ENCODE measurements at regions not wholly inside any gene's neighbourhood (a gene's known extent, or its start where the extent isn't known, plus 50 kb on each side); places are given as distances from the start of the nearest gene placed in this dataset.
"Not testable (repeated sequence)": the region's sequence is repeated elsewhere in the genome, so short reads cannot be mapped to it uniquely, and the experiment has no call there.

GRCh38 chr12:108423486-108423885 lies 84.4 kb upstream of the CMKLR1 start:
- no peak for DNase-seq (ENCODE audit: low spot score)

- not testable (repeated sequence) for DNase-seq (ENCODE audit: low spot score)
These were observed 82.0 kb upstream of the CMKLR1 start for GRCh38 chr12:108421082-108421481.

GRCh38 chr12:108420421-108420820 lies 81.3 kb upstream of the CMKLR1 start:
- not testable (repeated sequence) for DNase-seq (ENCODE audit: low spot score)

- DNase-seq (ENCODE audit: low spot score), result no peak
These were observed 80.8 kb upstream of the CMKLR1 start for GRCh38 chr12:108419949-108420348.

- DNase-seq (ENCODE audit: low spot score), result no peak
These were observed 79.2 kb upstream of the CMKLR1 start for GRCh38 chr12:108418164-108418890.

GRCh38 chr12:108414021-108414420 lies 74.9 kb upstream of the CMKLR1 start:
- DNase-seq (ENCODE audit: low spot score), result no peak

GRCh38 chr12:108410689-108411088 lies 71.6 kb upstream of the CMKLR1 start:
- no peak for DNase-seq (ENCODE audit: low spot score)

GRCh38 chr12:108409481-108409880 lies 70.4 kb upstream of the CMKLR1 start:
- no peak for DNase-seq (ENCODE audit: low spot score)

- no peak for DNase-seq (ENCODE audit: low spot score)
These were observed 64.8 kb upstream of the CMKLR1 start for GRCh38 chr12:108403952-108404351.

- no peak for DNase-seq (ENCODE audit: low spot score)
These were observed 62.9 kb upstream of the CMKLR1 start for GRCh38 chr12:108401964-108402363.

GRCh38 chr12:108400900-108401480 lies 61.9 kb upstream of the CMKLR1 start:
- no peak for DNase-seq (ENCODE audit: low spot score)

- no peak for DNase-seq (ENCODE audit: low spot score)
These were observed 61.4 kb upstream of the CMKLR1 start for GRCh38 chr12:108400481-108400880.

GRCh38 chr12:108400056-108400455 lies 60.9 kb upstream of the CMKLR1 start:
- DNase-seq (ENCODE audit: low spot score), result no peak

- no peak for DNase-seq (ENCODE audit: low spot score)
These were observed 60.4 kb upstream of the CMKLR1 start for GRCh38 chr12:108399514-108399913.

GRCh38 chr12:108394196-108394595 lies 55.1 kb upstream of the CMKLR1 start:
- no peak for DNase-seq (ENCODE audit: low spot score)

- DNase-seq (ENCODE audit: low spot score), result no peak
These were observed 53.2 kb upstream of the CMKLR1 start for GRCh38 chr12:108392284-108392683.

GRCh38 chr12:108390495-108391203 lies 51.5 kb upstream of the CMKLR1 start:
- DNase-seq (ENCODE audit: low spot score), result no peak

GRCh38 chr12:108389544-108389943 lies 50.4 kb upstream of the CMKLR1 start:
- no peak for DNase-seq (ENCODE audit: low spot score)

Data from SW480 (cell line).